ENCODE measurements at regions not wholly inside any gene's neighbourhood (a gene's known extent, or its start where the extent isn't known, plus 50 kb on each side); places are given as distances from the start of the nearest gene placed in this dataset.

GRCh38 chr18:4847056-4847455 lies 350.0 kb downstream of the AKAIN1 start:
- DNase-seq, result no peak

- no peak for DNase-seq
These were observed 352.7 kb downstream of the AKAIN1 start for GRCh38 chr18:4844320-4844719.

- DNase-seq, result no peak
These were observed 353.3 kb downstream of the AKAIN1 start for GRCh38 chr18:4843771-4844170.

GRCh38 chr18:4842751-4843150 lies 354.3 kb downstream of the AKAIN1 start:
- DNase-seq, result no peak

DNA sequence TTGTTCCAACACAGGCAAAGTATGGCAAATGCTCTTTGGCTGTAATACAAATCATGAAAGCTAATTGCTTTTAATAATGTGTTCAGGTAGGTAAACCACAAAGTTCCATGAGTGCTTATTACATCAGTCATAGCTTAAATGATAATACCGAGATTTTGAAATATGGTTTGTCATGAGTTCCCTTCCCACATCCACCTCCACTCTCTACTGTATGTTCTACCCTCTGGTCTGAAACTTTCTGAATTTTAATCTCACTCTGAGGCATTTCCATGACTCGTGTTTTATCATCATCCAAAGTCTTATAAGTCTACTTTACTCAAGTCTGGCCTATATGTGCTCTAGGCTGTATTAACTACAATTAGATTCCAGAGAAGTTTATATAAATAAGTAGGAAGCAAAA lies 354.8 kb downstream of the AKAIN1 start:
- DNase-seq, result no peak

DNA sequence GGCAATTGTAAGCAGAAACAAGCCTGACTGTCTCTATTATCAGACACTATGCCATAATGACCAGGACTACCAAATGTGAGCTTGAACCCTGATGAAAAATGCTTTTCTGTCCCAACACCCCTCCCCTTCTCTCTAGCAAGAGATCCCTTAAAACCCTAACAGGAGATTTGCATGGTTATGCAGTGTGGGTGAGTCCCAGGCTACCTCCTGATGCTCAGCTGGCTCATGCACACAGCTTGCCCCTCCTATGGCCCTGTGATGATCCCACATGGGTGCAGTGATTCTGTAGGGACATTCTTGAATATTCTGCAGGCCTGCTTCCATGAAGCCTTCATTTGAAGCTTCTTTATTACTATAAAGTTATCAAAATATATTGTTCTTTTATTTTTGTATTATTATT lies 357.4 kb downstream of the AKAIN1 start:
- no peak for DNase-seq

DNA sequence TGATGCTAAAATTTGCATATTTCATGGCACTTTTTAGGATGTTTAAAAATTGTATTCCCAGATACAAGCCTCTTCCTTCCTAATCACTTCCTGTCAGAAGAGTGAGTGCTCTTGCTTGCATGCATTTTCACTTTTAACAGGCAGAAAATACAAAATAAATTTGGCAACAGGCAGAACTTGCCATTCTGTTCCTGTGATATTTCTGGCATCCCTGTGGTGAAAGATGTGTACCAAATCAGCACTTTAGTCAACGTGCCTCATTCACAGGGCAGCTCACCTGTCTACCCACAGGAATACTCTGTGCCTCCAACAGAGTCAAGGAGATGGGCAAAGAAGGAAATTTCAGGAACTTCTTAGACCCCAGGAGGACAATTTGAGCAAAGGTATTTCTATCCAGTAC lies 360.9 kb downstream of the AKAIN1 start:
- no peak for DNase-seq

DNA sequence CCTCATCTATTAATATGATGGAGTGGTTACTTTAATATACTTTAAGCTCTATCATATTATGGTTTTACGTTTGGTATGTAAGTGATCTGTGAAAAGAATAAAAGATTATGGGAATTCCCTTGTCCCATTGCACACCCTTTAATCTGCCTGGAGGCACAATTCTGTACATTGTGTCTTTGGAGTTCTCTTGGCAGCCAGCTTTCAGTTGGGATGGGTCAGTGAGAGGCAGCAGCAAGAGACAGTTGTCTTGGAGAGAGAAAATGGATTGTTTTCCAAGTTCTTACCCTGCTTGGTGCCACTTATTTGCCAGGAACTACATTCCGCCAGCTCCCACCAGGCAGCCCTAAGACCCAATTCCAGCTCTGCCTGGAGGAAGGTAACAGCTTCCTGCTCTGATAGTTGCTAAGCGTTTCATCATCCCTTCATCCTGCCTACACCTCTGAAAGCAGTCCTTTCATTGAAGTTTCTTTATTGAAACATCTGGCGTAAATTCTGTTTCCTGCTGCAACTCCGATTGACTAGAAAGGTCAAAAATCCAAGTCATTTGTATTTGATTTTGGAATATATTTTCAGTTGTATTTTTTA lies 365.2 kb downstream of the AKAIN1 start:
- no peak for DNase-seq

DNA sequence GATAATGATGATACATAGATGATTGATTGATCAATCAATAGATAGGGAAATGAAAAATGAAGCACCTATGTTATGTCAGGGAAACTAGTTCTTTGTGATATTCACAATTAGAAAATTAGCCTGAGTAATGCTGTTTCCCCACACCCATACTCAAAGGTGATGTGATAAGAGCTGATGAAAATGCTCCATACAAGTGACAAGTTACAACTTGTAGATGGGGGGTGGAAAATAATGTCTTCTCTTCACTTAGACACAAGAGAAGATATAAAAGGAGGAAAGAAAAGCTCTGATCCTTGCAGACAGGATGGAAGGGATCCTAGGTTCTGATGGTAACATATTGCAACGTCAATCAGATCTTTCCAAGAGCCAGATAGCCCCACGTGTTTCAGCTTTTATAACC lies 365.9 kb downstream of the AKAIN1 start:
- DNase-seq, result no peak

- no peak for DNase-seq
These were observed 368.0 kb upstream of the DLGAP1 start for GRCh38 chr18:4823091-4823490.

GRCh38 chr18:4821801-4822200 lies 366.7 kb upstream of the DLGAP1 start:
- peak; percentile 2 for DNase-seq

GRCh38 chr18:4817665-4818064 lies 362.6 kb upstream of the DLGAP1 start:
- DNase-seq, result no peak

- DNase-seq, result no peak
These were observed 358.6 kb upstream of the DLGAP1 start for GRCh38 chr18:4813708-4814107.

- no peak for DNase-seq
These were observed 353.8 kb upstream of the DLGAP1 start for GRCh38 chr18:4808891-4809290.

DNA sequence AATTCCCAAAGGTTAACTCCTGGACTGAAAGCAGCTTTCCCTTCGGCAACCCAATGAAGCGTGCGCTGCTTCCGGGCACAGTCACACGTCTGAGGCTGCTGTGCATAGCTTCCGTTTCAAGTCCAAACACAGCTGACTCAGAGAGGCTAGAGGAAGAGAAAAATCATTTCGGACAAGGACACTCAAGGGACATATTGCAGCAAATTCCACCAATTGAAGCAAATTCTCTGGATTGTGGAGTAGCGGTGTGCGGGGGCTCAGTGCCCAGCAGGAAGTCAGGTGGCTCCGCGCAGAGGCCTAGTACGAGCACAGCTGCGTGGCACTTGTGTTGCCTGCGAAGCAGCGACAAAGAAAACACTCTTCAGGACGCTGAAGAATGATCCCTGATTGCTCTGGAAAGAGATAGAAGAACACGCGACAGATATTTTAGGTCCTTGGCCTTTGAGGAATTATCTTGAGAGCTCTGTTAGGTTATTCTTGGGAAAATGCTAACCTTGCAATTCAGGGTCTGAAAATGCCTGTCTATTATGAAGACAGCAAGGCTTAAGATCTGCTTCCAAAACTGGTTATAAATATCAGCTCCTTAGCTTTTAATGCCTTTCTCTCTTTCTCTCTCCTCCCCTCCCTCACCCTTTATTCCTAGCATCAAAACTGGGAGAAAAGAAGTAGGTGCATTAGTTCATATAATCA lies 352.6 kb upstream of the DLGAP1 start:
- no peak for DNase-seq

DNA sequence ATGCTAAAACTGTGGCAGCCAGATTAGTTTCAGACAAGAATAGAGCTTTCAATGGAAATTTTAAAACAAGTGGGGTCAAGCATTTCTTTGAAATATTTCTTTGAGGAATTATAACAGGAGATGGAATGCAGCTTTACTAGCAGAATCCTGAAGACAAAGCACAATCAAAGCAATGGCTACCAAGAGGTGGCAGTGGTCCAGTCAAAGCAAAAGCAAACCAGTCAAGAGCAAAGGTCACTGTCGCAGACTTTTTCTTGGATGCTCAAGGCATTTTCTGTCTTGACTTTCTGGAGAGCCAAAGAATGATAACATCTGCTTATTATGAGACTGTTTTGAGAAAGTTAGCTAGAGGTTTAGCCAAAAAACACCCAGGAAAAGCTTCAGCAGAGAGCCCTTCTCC lies 351.2 kb upstream of the DLGAP1 start:
- DNase-seq, result no peak

- DNase-seq, result no peak
These were observed 347.2 kb upstream of the DLGAP1 start for GRCh38 chr18:4802296-4802695.

DNA sequence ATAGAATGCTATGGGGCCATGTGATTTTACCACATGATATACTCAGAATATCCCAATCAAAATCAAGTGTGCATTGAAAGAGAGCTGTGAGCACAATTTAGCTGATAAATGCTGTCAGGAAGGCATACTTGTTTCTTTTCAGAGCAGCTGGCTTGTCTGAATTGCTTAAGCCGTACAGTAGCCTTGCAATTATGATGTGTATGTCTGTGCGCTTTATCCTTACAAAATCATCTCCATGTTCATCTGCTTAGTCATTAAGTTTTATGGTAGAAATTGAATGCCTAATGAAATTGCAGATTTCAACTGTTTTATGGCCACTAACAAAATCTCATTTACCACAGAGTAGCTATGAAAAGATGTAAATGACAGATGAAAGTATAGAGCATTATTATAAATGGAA lies 346.0 kb upstream of the DLGAP1 start:
- DNase-seq, result no peak

DNA sequence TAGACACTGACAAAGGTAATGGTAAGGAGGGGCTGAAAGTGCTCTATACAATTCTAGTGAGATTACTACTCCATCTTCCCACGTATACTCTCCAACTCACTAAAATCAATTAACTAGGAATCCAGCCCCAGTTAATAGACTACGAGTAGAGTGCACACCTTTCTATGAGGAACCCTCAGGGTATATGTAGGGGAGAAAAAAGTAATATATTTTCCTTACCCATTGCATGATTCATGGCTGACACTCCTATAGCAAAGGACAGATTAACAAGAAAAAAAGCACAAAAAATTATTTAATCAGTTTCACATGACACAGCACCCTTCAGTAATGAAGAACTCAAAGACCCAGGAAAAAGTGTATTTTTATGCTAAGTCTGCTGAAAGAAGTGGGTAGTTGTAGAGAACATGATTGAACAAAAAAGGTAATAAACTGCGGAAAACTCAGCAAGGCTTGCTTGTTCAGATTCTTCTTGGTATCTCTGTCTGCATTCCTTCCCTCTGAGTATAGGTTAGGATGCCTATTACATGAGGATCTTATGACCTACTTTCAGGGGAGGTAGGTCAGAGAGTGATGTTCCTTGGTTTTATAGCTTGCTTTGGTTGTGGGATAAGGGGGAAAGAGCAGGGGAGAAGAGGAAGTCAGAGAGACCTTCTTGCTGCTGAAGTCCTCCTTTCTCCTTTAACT lies 342.0 kb upstream of the DLGAP1 start:
- no peak for DNase-seq

- DNase-seq, result no peak
These were observed 334.4 kb upstream of the DLGAP1 start for GRCh38 chr18:4789506-4789905.

GRCh38 chr18:4781873-4782272 lies 326.8 kb upstream of the DLGAP1 start:
- no peak for DNase-seq

DNA sequence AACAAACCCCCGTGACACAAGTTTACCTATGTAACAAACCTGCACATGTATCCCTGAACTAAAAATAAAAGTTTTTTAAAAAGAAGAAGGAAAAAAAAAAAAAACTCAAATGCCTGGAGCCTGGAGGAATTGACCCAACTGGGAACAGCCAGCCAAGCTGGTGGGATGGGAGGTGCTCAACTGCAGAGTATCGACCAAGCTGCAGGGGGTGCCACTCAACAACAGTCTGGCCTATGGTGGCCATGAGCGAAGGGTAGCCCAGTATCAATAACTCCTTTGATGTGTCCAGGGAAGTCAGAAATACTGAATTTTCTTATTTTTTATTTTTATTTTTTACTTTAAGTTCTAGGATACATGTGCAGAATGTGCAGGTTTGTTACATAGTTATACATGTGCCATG lies 310.3 kb upstream of the DLGAP1 start:
- DNase-seq, result no peak

GRCh38 chr18:4762330-4762729 lies 307.2 kb upstream of the DLGAP1 start:
- no peak for DNase-seq

DNA sequence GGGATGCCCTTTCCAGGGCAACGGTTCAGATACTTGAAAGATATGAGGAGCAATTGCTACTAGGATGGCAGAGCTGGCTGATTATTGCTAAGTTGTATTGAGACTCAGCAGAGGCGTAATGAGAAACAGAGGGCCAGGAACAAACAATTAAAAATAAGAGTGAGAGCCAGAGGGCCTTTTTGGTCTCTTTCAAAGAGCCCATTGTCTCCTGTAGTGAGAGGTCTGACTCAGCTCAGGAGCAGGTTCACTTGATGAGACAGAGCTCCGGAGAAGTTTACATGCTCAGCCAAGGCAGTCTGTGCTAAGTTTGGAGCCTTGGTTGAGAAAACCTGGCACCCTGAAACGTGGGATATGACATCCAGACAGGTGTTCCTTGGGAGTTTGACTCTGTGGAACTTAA lies 303.9 kb upstream of the DLGAP1 start:
- no peak for DNase-seq

DNA sequence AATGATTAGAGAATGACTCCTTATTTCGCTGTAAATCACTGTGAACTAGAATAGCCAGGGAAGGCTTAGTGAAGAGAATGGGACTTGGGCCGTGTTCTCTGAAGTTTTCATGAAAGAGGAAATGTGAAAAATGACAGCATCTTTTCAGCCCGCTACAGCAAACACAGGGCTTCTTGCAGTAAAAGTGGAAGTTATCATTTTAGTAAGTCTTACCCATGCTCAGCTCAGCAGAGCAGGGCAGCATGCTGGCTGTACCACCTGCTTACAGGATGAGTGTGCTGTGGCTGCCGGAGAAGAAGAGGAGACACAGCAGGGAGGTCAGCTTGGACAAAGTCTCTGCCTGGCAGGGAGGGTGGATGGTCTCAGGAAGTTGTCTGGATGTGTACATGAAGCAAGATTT lies 300.7 kb upstream of the DLGAP1 start:
- DNase-seq, result no peak

Measured in NCI-H526 treated with DMSO at 0.1 percent for 48 hours (cell line).